Heart left ventricle (tissue), 13 donors: ENCODE measurements at regions not wholly inside any gene's neighbourhood (a gene's known extent, or its start where the extent isn't known, plus 50 kb on each side); places are given as distances from the start of the nearest gene placed in this dataset.

ENCODE experiments used
- POLR2A ChIP-seq, 2 donors: fragments of 450-650 bp; IDR thresholded peaks; one replicate each; pipeline ENCODE4 v1.6.1; 2017; ENCODE audit warnings: antibody characterized with exemption in 2 of 2, mild to moderate bottlenecking in 2 of 2, moderate library complexity in 2 of 2
- TF ChIP-seq, protein P1 (sequence below), 12 donors: fragments of 200-600 bp; sonication (generic) in 4 of 12; IDR thresholded peaks; one replicate each; pipeline versions ENCODE4 v1.5.0 to v1.8.0; 2018 to 2022; ENCODE audit warnings: antibody characterized with exemption in 12 of 12, mild to moderate bottlenecking in 5 of 12
- donor health status: ischemic (EF 13 %, LVEDD 7.1; RV severe dilation, severe dysfunction).
- donor health status: DM: no; HTN: yes; CAD: no.
- donor health status: DM: no; HTN: no; CAD: no.
- donor health status: ischemic (EF 25% LVEDD 6.9; RV normal size, moderate dysfunction).
- donor health status: ischemic (EF 25% LVEDD 5.7; RV mildly dilated, moderate dysfunction).
- donor health status: ischemic (EF 35%, LVEDD 5.7; RV mildly dilated, moderate dysfunction).
- donor health status: nonischemic (EF 11% LVEDD 7.7; RV severe dilation, severe dysfunction).
- donor health status: DM: yes; HTN: yes; CAD: no.
- donor health status: PGD.
- donor health status: ischemic (EF 29% LVEDD 5.4; RV normal size, mild dysfunction).
- donor health status: nonischemic (EF 23%, LVEDD 6.1; RV moderate dilation, normal function).

DNA sequence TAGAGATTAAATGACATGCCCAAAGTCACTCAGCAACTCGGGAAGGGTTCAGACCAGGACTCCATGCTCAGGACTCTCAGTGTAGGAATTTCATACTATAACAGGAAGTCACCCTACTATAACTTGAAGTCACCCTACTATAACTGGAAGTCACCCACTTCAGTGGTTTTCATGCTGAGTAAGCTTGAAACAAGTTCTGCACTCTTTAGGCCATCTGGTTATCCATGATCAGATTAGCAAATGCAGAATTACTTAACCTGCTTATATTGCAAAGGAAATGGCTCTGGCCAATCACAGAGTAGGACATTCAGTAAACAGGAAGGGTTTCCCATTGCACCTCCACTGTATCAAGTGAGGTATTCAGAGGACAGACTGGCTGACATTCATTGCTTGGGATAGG lies 1240.4 kb downstream of the GATA3 start:
- TF ChIP-seq, protein P1, sequence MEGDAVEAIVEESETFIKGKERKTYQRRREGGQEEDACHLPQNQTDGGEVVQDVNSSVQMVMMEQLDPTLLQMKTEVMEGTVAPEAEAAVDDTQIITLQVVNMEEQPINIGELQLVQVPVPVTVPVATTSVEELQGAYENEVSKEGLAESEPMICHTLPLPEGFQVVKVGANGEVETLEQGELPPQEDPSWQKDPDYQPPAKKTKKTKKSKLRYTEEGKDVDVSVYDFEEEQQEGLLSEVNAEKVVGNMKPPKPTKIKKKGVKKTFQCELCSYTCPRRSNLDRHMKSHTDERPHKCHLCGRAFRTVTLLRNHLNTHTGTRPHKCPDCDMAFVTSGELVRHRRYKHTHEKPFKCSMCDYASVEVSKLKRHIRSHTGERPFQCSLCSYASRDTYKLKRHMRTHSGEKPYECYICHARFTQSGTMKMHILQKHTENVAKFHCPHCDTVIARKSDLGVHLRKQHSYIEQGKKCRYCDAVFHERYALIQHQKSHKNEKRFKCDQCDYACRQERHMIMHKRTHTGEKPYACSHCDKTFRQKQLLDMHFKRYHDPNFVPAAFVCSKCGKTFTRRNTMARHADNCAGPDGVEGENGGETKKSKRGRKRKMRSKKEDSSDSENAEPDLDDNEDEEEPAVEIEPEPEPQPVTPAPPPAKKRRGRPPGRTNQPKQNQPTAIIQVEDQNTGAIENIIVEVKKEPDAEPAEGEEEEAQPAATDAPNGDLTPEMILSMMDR (IDR thresholded peaks at IDR 0.05), result no peak
- no peak for TF ChIP-seq POLR2A (IDR thresholded peaks at IDR 0.05)
